RWPE2 (cell line): ENCODE measurements at regions not wholly inside any gene's neighbourhood (a gene's known extent, or its start where the extent isn't known, plus 50 kb on each side); places are given as distances from the start of the nearest gene placed in this dataset.
"Not testable (repeated sequence)": the region's sequence is repeated elsewhere in the genome, so short reads cannot be mapped to it uniquely, and the experiment has no call there.

Experiments
- ATAC-seq: fragments of 200-7000 bp; cut with Tn5 transposase; 3 replicates; pipeline ENCODE4 v1.9.1; 2021; ENCODE audit warnings: low read depth
- DNase-seq: peaks from one replicate; pipeline ENCODE4 v3.0.0-alpha.2; 2020; ENCODE audit warnings: low spot score
- H3K27ac ChIP-seq: fragments of 450-650 bp; 2 replicates; pipeline ENCODE4 v1.5.1; 2017; ENCODE audit warnings: mild to moderate bottlenecking; ENCODE audit not compliant: poor library complexity, severe bottlenecking
- H3K27me3 ChIP-seq: fragments of 250-450 bp; sonication (Bioruptor Pico); 2 replicates; pipeline ENCODE4 v1.5.1; 2021; ENCODE audit warnings: mild to moderate bottlenecking, moderate library complexity; ENCODE audit not compliant: insufficient read depth, poor library complexity, severe bottlenecking
- H3K36me3 ChIP-seq: fragments of 250-450 bp; sonication (Bioruptor Pico); 2 replicates; pipeline ENCODE4 v1.5.1; 2020; ENCODE audit warnings: low read depth, mild to moderate bottlenecking, moderate library complexity
- H3K4me1 ChIP-seq: fragments of 250-450 bp; sonication (Bioruptor Pico); 2 replicates; pipeline ENCODE4 v1.5.1; 2021; ENCODE audit warnings: mild to moderate bottlenecking, moderate library complexity; ENCODE audit not compliant: insufficient read depth, poor library complexity, severe bottlenecking
- H3K4me3 ChIP-seq: fragments of 250-450 bp; sonication (Bioruptor Pico); 2 replicates; pipeline ENCODE4 v1.5.1; 2021; ENCODE audit warnings: mild to moderate bottlenecking, moderate library complexity; ENCODE audit not compliant: severe bottlenecking
- H3K9me3 ChIP-seq: fragments of 250-450 bp; sonication (Bioruptor Pico); 2 replicates; pipeline ENCODE4 v1.5.1; 2021; ENCODE audit warnings: mild to moderate bottlenecking, moderate library complexity; ENCODE audit not compliant: severe bottlenecking
- CTCF ChIP-seq: fragments of 450-650 bp; IDR thresholded peaks from one replicate; pipeline ENCODE4 v1.5.1; 2017; ENCODE audit warnings: mild to moderate bottlenecking, moderate library complexity; ENCODE audit not compliant: poor library complexity, severe bottlenecking

DNA sequence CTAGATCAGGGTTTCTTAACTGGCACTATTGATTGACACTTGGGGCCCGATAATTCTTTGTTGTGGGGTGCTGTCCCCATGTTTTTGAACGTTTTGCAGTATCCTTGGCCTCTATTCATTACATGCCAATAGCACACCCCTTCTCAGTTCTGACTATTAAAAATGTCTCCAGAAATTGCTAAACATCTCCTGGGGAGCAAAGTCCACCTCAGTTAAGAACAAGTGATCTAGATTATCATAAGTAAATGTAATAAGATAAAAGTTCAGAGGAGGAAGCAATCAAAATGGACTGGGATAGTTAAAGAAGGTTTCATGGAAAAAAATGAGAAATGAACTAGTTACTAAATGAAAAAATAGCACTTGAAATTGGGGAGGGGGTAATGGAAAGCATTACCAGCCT lies 98.1 kb upstream of the MIR17HG start:
- Histone ChIP-seq H3K27ac (no peak overlapping the region), H3K36me3 (no peaks in the 10 kb centered on the region), H3K9me3 (peaks cover 5% of the 10 kb centered on the region), H3K4me3 (no peak overlapping the region), H3K4me1 (no peaks in the 10 kb centered on the region), H3K27me3 (peaks cover 14% of the 10 kb centered on the region)
- ATAC-seq (no peak), DNase-seq (no peak)
- TF ChIP-seq CTCF = no peak

DNA sequence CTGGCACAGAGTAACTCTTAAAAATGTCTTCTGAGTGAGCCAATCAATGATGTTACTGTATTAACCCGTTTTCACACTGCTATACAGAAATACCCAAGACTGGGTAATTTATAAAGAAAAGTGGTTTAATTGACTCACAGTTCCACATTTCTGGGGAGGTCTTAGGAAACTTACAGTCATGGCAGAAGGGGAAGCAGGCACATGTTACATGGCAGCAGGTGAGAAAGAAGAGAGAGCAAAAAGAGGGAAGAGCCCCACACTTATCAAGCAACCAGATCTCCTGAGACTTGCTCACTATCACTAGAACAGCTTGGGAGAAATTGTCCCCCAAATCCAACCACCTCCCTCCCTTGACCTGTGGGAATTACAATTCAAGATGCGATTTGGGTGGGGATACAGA lies 97.6 kb upstream of the MIR17HG start:
- DNase-seq = no peak
- TF ChIP-seq CTCF = no peak
- Histone ChIP-seq H3K4me1 (no peaks in the 10 kb centered on the region), H3K36me3 (no peaks in the 10 kb centered on the region), H3K27ac (no peak overlapping the region), H3K9me3 (peaks cover 5% of the 10 kb centered on the region), H3K4me3 (no peak overlapping the region), H3K27me3 (peaks cover 14% of the 10 kb centered on the region)
- no peak for ATAC-seq

DNA sequence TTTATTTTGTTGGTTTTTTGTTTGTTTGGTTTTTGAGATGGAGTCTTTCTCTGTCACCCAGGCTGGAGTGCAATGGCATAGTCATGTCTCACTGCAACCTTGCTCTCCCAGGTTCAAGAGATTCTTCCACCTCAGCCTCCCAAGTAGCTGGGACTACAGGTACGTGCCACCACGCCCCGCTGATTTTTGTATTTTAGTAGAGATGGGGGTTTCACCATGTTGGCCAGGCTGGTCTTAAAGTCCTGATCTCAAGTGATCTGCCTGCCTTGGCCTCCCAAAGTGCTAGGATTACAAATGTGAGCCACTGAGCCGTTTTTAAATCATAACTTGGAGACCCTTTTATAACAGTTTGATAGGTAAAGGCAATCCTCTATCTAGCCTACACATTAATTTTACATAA lies 95.9 kb upstream of the MIR17HG start:
- H3K27me3 ChIP-seq = peaks cover 14% of the 10 kb centered on the region
- not testable (repeated sequence) for H3K4me1 ChIP-seq, H3K36me3 ChIP-seq, H3K9me3 ChIP-seq, H3K27ac ChIP-seq, H3K4me3 ChIP-seq, DNase-seq, ATAC-seq

DNA sequence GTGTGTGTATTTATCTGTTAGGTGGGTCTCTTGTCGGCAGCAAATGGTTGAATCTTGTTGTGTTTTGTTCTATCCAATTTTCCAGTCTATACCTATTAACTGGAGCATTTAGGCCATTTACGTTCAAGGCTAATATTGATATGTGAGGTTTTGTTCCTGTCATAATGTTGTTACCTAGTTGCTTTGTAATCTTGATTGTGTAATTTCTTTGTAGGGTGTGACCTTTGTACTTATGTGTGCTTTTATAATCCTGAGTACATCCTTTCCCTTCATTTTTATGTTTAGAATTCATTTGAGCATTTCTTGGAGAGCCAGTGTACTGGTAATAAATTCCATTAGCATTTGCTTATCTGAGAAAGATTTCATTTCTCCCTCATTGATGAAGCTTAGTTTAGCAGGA lies 83.0 kb upstream of the MIR17HG start:
- TF ChIP-seq CTCF = no peak
- Histone ChIP-seq H3K27me3 (no peaks in the 10 kb centered on the region), H3K9me3 (peaks cover 5% of the 10 kb centered on the region), H3K4me1 (no peaks in the 10 kb centered on the region), H3K4me3 (no peak overlapping the region), H3K36me3 (no peaks in the 10 kb centered on the region), H3K27ac (no peak overlapping the region)
- DNase-seq (no peak), ATAC-seq (no peak)

- H3K27me3 ChIP-seq = no peaks in the 10 kb centered on the region
- H3K36me3 ChIP-seq = no peaks in the 10 kb centered on the region
- H3K9me3 ChIP-seq = peaks cover 5% of the 10 kb centered on the region
- no peak for DNase-seq
- H3K27ac ChIP-seq = no peak overlapping the region
- no peak overlapping the region for H3K4me3 ChIP-seq
- no peak for ATAC-seq
- no peak for TF ChIP-seq CTCF
- no peaks in the 10 kb centered on the region for H3K4me1 ChIP-seq
These were observed 78.2 kb upstream of the MIR17HG start for GRCh38 chr13:91269237-91269636.

- Histone ChIP-seq H3K4me1 (no peaks in the 10 kb centered on the region), H3K27me3 (no peaks in the 10 kb centered on the region), H3K36me3 (no peaks in the 10 kb centered on the region), H3K4me3 (no peak overlapping the region), H3K9me3 (peaks cover 5% of the 10 kb centered on the region), H3K27ac (no peak overlapping the region)
- no peak; the same call in 2 of the 3 replicates for ATAC-seq
- DNase-seq = no peak
- TF ChIP-seq CTCF = no peak
These were observed 77.5 kb upstream of the MIR17HG start for GRCh38 chr13:91270031-91270430.
